H1 (cell line): ENCODE measurements at regions not wholly inside any gene's neighbourhood (a gene's known extent, or its start where the extent isn't known, plus 50 kb on each side); places are given as distances from the start of the nearest gene placed in this dataset.

ENCODE experiments used
- ATF2 ChIP-seq: IDR thresholded peaks from 2 replicates; pipeline ENCODE4 v1.6.1; 2012; ENCODE audit warnings: low read length, inconsistent platforms
- CHD2 ChIP-seq: IDR thresholded peaks from 2 replicates; pipeline ENCODE4 v1.6.1; 2012; ENCODE audit warnings: low read length, improper control_type of control experiment
- CREB1 ChIP-seq: IDR thresholded peaks from 2 replicates; pipeline ENCODE4 v1.6.1; 2012; ENCODE audit warnings: inconsistent platforms
- HDAC6 ChIP-seq: IDR thresholded peaks from one replicate; pipeline ENCODE4 v1.7.1; 2012; ENCODE audit warnings: low read depth, mild to moderate bottlenecking, inconsistent platforms, low read length, moderate library complexity

DNA sequence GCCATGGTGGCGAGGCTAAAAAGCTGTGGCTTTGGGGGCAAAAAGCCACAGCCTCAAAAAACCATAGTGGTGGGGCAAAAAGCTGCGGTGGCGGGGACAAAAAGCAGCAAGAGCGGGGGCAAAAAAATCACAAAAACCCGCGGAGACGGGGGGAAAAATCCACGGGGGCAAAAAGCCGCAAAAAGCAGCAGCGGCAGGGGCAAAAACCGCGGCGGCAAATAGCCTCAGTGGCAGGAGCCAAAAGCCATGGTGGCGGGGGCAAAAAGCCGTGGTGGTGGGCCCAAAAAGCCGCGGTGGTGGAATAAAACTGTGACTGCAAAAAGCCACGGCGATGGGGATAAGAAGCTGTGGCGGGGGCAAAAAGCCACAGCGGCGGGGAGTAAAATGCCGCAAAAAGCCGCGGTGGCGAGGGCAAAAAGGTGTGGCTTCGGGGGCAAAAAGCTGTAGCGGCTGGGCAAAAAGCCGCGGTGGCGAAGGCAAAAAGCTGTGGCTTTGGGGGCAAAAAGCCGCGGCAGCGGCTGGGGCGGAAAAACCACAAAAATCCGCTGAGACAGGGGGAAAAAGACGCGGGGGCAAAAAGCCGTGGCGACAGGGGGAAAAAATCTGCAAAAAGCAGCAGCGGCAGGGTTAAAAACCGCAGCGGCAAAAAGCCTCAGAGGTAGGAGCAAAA is 526.6 kb downstream of the ZNF33B start (continued):
- no peak for TF ChIP-seq CREB1
- no peak for TF ChIP-seq HDAC6
- no peak for TF ChIP-seq ATF2
- TF ChIP-seq CHD2, result no peak
